Sigmoid colon (tissue), 6 donors: ENCODE measurements at regions not wholly inside any gene's neighbourhood (a gene's known extent, or its start where the extent isn't known, plus 50 kb on each side); places are given as distances from the start of the nearest gene placed in this dataset.

Source experiments
- DNase-seq: peaks from one replicate; pipeline ENCODE4 v3.0.0-alpha.2; 2019
- H3K27ac ChIP-seq, 4 donors: fragments of 200-600 bp; sonication (generic); one replicate each; pipeline ENCODE4 v1.5.1; 2016 to 2019; ENCODE audit warnings: mild to moderate bottlenecking in 1 of 4
- H3K27me3 ChIP-seq, 3 donors: fragments of 200-600 bp; sonication (generic); one replicate each; pipeline ENCODE4 v1.5.1; 2019; ENCODE audit warnings: mild to moderate bottlenecking in 1 of 3
- H3K36me3 ChIP-seq, 4 donors: fragments of 200-600 bp; sonication (generic); one replicate each; pipeline ENCODE4 v1.5.1; 2016 to 2019
- H3K4me1 ChIP-seq, 4 donors: fragments of 200-600 bp; sonication (generic); one replicate each; pipeline ENCODE4 v1.5.1; 2017 to 2019
- H3K4me3 ChIP-seq, 4 donors: fragments of 200-600 bp; sonication (generic); one replicate each; pipeline ENCODE4 v1.5.1; 2017 to 2019; ENCODE audit warnings: mild to moderate bottlenecking in 2 of 4, moderate library complexity in 1 of 4
- H3K9me3 ChIP-seq, 4 donors: fragments of 200-600 bp in 3 of 4; sonication (generic) in 3 of 4; one replicate each; pipeline versions ENCODE4 v1.5.1 to v1.6.1; 2013 to 2019
- EP300 ChIP-seq, 4 donors: sonication (generic); formaldehyde crosslinking; IDR thresholded peaks; one replicate each; pipeline ENCODE4 v1.6.1; 2017; ENCODE audit warnings: antibody characterized with exemption in 4 of 4
- POLR2A ChIP-seq, 2 donors: fragments of 450-650 bp; IDR thresholded peaks; one replicate each; pipeline ENCODE4 v1.6.1; 2016; ENCODE audit warnings: antibody characterized with exemption in 2 of 2, mild to moderate bottlenecking in 2 of 2, moderate library complexity in 2 of 2
- POLR2AphosphoS5 ChIP-seq, 4 donors: sonication (generic); formaldehyde crosslinking; IDR thresholded peaks; one replicate each; pipeline ENCODE4 v1.6.1; 2017; ENCODE audit warnings: antibody characterized with exemption in 4 of 4
- WGBS, 2 donors: extraction: QIAGEN DNeasy Blood & Tissue Kit; methylation state at CpG; one replicate each; pipeline ENCODE4 v1.1.7; 2013; 5-methylcytosine and 5-hydroxymethylcytosine counted together
- intact Hi-C: fragments of 100-400 bp; cut with DNase I; formaldehyde crosslinking; loops from one replicate; pipeline ENCODE4 v1.15.1; 2023
- TF ChIP-seq, protein P1 (sequence below), 4 experiments: fragments of 450-650 bp in 3 of 4; fragments of 200-600 bp in 1 of 4; IDR thresholded peaks; one replicate each; pipeline ENCODE4 v1.5.1; 2016 to 2019; ENCODE audit warnings: antibody characterized with exemption in 4 of 4, mild to moderate bottlenecking in 3 of 4, moderate library complexity in 2 of 4
- donor health status: healthy with polysubstance abuse.
- donor health status: healthy.

GRCh38 chr3:69569520-69569919 is 169.7 kb upstream of the MITF start:
- intact Hi-C loops: no loop called here
- no peaks in the 10 kb centered on the region for H3K9me3 ChIP-seq
- no peak for DNase-seq
- H3K4me1 ChIP-seq: no peaks in the 10 kb centered on the region
- no peak overlapping the region for H3K27ac ChIP-seq
- no peak for TF ChIP-seq EP300 (IDR thresholded peaks at IDR 0.05)
- TF ChIP-seq POLR2AphosphoS5 (IDR thresholded peaks at IDR 0.05): no peak
- TF ChIP-seq POLR2A (IDR thresholded peaks at IDR 0.05): no peak
- TF ChIP-seq, protein P1, sequence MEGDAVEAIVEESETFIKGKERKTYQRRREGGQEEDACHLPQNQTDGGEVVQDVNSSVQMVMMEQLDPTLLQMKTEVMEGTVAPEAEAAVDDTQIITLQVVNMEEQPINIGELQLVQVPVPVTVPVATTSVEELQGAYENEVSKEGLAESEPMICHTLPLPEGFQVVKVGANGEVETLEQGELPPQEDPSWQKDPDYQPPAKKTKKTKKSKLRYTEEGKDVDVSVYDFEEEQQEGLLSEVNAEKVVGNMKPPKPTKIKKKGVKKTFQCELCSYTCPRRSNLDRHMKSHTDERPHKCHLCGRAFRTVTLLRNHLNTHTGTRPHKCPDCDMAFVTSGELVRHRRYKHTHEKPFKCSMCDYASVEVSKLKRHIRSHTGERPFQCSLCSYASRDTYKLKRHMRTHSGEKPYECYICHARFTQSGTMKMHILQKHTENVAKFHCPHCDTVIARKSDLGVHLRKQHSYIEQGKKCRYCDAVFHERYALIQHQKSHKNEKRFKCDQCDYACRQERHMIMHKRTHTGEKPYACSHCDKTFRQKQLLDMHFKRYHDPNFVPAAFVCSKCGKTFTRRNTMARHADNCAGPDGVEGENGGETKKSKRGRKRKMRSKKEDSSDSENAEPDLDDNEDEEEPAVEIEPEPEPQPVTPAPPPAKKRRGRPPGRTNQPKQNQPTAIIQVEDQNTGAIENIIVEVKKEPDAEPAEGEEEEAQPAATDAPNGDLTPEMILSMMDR (IDR thresholded peaks at IDR 0.05): no peak
- WGBS, 2 donors: 47 to 81% methylated on average over 3 of the region's 3 CpGs
- no peaks in the 10 kb centered on the region for H3K27me3 ChIP-seq
- H3K36me3 ChIP-seq: no peaks in the 10 kb centered on the region
- no peak overlapping the region for H3K4me3 ChIP-seq

DNA sequence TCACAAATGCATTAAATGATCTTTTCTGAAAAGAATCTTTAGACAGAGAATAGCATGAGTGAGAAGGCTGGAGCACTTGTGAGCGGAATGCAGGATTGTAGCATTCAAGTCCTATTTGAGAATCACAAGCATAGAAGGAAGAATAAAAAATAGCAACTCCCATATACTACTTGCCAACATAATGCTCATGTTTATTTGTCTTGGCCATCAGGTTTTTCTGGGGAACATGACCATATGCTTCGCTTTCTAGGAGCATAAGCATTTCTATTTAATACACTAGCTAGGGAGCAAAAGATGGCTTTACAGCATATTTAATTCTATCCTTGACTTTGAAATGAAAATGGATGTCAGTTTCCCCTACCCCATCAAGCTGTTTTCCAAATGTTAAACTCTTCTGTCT is 170.3 kb upstream of the MITF start:
- no peaks in the 10 kb centered on the region for H3K4me1 ChIP-seq
- WGBS, 2 donors: 85 to 87% methylated on average over 2 of the region's 2 CpGs
- no peak for TF ChIP-seq EP300 (IDR thresholded peaks at IDR 0.05)
- TF ChIP-seq, protein P1 (IDR thresholded peaks at IDR 0.05): no peak
- no peak for TF ChIP-seq POLR2AphosphoS5 (IDR thresholded peaks at IDR 0.05)
- no peak for TF ChIP-seq POLR2A (IDR thresholded peaks at IDR 0.05)
- no peak for DNase-seq
- no peaks in the 10 kb centered on the region for H3K9me3 ChIP-seq
- no peaks in the 10 kb centered on the region for H3K36me3 ChIP-seq
- no peak overlapping the region for H3K27ac ChIP-seq
- no peaks in the 10 kb centered on the region for H3K27me3 ChIP-seq
- no peak overlapping the region for H3K4me3 ChIP-seq
- intact Hi-C loops: no loop called here

DNA sequence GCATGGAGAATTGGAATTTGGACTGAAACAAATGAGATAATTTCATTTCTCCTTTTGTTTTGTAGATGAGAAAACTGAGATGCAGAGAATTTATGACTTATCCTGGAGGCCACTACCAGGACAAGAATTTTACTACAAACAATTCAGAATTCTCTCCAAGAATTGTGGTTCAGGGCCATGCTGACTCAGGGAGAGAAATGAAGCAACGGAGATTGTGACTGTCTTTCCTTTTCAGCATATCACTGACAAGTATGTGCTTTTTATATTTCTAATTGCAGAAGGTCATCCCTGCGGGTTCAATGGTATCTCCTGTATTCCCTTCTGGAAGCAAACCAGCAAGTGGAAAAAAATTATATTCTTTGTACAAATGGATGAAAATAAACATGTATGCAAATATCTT is 170.8 kb upstream of the MITF start:
- TF ChIP-seq POLR2AphosphoS5 (IDR thresholded peaks at IDR 0.05): no peak
- no peak for TF ChIP-seq POLR2A (IDR thresholded peaks at IDR 0.05)
- TF ChIP-seq, protein P1 (IDR thresholded peaks at IDR 0.05): no peak
- no peak for TF ChIP-seq EP300 (IDR thresholded peaks at IDR 0.05)

DNA sequence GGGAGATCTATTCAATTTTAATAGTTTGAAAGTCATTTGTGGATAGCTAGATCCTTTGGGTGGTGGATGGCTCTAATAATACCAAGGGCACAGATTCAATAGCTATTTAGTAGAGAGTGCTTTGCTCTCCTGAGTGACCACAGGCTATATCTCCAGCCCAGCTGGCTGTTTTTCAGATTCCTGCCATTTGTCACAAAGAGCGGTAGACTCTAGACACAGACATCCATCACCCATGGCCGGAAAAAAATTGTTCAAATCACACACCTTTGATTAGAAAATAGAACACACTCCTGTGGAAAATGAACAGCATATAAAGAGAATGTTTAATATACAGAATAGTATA is 171.6 kb upstream of the MITF start:
- H3K9me3 ChIP-seq: no peaks in the 10 kb centered on the region
- no peak overlapping the region for H3K4me3 ChIP-seq
- intact Hi-C loops: no loop called here
- H3K27me3 ChIP-seq: no peaks in the 10 kb centered on the region
- no peaks in the 10 kb centered on the region for H3K36me3 ChIP-seq
- no peaks in the 10 kb centered on the region for H3K4me1 ChIP-seq
- no peak overlapping the region for H3K27ac ChIP-seq
- TF ChIP-seq, protein P1 (IDR thresholded peaks at IDR 0.05): no peak
- TF ChIP-seq EP300 (IDR thresholded peaks at IDR 0.05): no peak
- TF ChIP-seq POLR2A (IDR thresholded peaks at IDR 0.05): no peak
- no peak for TF ChIP-seq POLR2AphosphoS5 (IDR thresholded peaks at IDR 0.05)
- no peak for DNase-seq
- 94 to 98% methylated on average over 2 of the region's 2 CpGs for WGBS, 2 donors

More for the DNA sequence above, 170.8 kb upstream of the MITF start:
- no peak for DNase-seq
- Histone ChIP-seq H3K4me3 (no peak overlapping the region), H3K4me1 (no peaks in the 10 kb centered on the region), H3K9me3 (no peaks in the 10 kb centered on the region), H3K27ac (no peak overlapping the region), H3K36me3 (no peaks in the 10 kb centered on the region), H3K27me3 (no peaks in the 10 kb centered on the region)
- intact Hi-C loops: no loop called here
- 80 to 83% methylated on average over 2 of the region's 2 CpGs for WGBS, 2 donors

DNA sequence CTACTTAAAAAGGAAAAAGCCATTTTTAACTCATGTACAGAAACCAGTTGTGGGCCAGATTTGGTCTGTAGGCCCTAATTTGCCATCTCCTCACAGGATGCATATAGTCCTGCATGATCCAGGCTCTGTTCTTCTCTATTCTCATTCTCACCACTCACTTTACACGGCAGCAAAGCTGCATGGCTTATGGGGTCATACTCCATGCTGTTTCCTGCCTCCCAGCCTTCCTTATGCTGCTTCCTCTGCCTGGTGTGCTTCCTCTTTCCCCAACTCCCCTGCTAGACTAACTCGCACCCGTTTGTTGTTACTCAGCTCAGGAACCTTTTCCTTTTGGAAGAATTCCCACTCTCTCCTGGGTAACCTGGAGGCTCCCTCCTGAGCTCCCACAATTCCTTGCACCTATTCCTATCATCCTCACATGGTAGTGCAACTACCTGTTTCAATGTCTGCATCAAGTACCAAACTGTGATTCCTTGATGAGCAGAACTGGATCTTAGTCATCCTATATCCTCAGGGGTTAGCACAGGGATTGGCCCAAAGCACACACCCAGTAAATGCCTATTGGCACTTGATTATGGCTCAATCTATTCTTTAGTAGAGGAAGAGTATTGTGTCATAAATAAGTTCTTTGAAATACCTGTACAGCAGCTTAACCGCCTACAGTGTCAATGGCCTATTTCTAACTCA is 172.1 kb upstream of the MITF start:
- no peaks in the 10 kb centered on the region for H3K36me3 ChIP-seq
- H3K9me3 ChIP-seq: no peaks in the 10 kb centered on the region
- WGBS, 2 donors: 71 to 78% methylated on average over 4 of the region's 4 CpGs
- no peaks in the 10 kb centered on the region for H3K27me3 ChIP-seq
- no peaks in the 10 kb centered on the region for H3K4me1 ChIP-seq
- H3K27ac ChIP-seq: no peak overlapping the region
- DNase-seq: no peak
- intact Hi-C loops: no loop called here
- TF ChIP-seq, protein P1 (IDR thresholded peaks at IDR 0.05): no peak
- TF ChIP-seq POLR2A (IDR thresholded peaks at IDR 0.05): no peak
- no peak for TF ChIP-seq POLR2AphosphoS5 (IDR thresholded peaks at IDR 0.05)
- TF ChIP-seq EP300 (IDR thresholded peaks at IDR 0.05): no peak
- H3K4me3 ChIP-seq: no peak overlapping the region
